HepG2 (cell line): ENCODE measurements at regions not wholly inside any gene's neighbourhood (a gene's known extent, or its start where the extent isn't known, plus 50 kb on each side); places are given as distances from the start of the nearest gene placed in this dataset.

ENCODE experiments used
- CHD4 ChIP-seq: fragments of 200-600 bp; sonication (generic); IDR thresholded peaks from 2 replicates; pipeline ENCODE4 v1.7.0; 2017; ENCODE audit warnings: mild to moderate bottlenecking, low read length, borderline replicate concordance
- CTCF ChIP-seq: sonication (generic); formaldehyde crosslinking; IDR thresholded peaks from 2 replicates; pipeline ENCODE4 v1.5.0; 2020; ENCODE audit warnings: mild to moderate bottlenecking, missing genetic modification reagents, moderate library complexity
- SETDB1 ChIP-seq: sonication (generic); formaldehyde crosslinking; IDR thresholded peaks from 2 replicates; pipeline ENCODE4 v1.5.1; 2020; ENCODE audit warnings: missing genetic modification reagents, mild to moderate bottlenecking, borderline replicate concordance
- TAF1 ChIP-seq: sonication (generic); formaldehyde crosslinking; IDR thresholded peaks from 2 replicates; pipeline ENCODE4 v1.4.0; 2020; ENCODE audit warnings: missing genetic modification reagents
- U2AF1 ChIP-seq: fragments of 200-400 bp; formaldehyde crosslinking; optimal IDR thresholded peaks from 2 replicates; pipeline ENCODE3; 2017; ENCODE audit warnings: mild to moderate bottlenecking, low read depth, low read length
- ZNF121 ChIP-seq: sonication (generic); formaldehyde crosslinking; IDR thresholded peaks from 2 replicates; pipeline ENCODE4 v1.5.0; 2020; ENCODE audit warnings: mild to moderate bottlenecking, missing genetic modification reagents

- TF ChIP-seq ZNF121 (no peak), CTCF (no peak), TAF1 (CRISPR knock-in tag) (no peak), CHD4 (no peak), SETDB1 (CRISPR knock-in tag) (no peak), U2AF1 (no peak)
Measured at GRCh38 chr2:139259422-139260051, 479.3 kb upstream of the NXPH2 start.
